PC-9 (cell line): ENCODE measurements at regions not wholly inside any gene's neighbourhood (a gene's known extent, or its start where the extent isn't known, plus 50 kb on each side); places are given as distances from the start of the nearest gene placed in this dataset.

Experiments used
- BruUV-seq: library from RNA; stranded (reverse); fragments of 400-500 nt; replicated peaks from 2 replicates; lab custom pipeline; 2021; lab: Mats Ljungman, UMichigan
- CTCF ChIA-PET: fragments of 300-600 bp; sonication (Branson Sonifier 250); formaldehyde crosslinking; loops from one replicate; lab custom pipeline; 2022; ENCODE audit warnings: antibody characterized with exemption; lab: Charles Lee
- POLR2A ChIA-PET: fragments of 300-600 bp; sonication (Branson Sonifier 250); formaldehyde crosslinking; loops from one replicate; lab custom pipeline; 2022; ENCODE audit warnings: antibody characterized with exemption; ENCODE audit not compliant: unreplicated experiment; lab: Charles Lee
- DNase-seq, 2 experiments: peaks; one replicate each; pipeline versions ENCODE4 v3.0.0 to v3.0.0-alpha.2; 2015 to 2022; ENCODE audit warnings: mixed read lengths in 1 of 2
- H2AFZ ChIP-seq: fragments of 200-600 bp; sonication (generic); 2 replicates; pipeline ENCODE4 v1.8.1; 2017; ENCODE audit warnings: antibody characterized with exemption
- H3F3A ChIP-seq: fragments of 200-600 bp; sonication (generic); 2 replicates; pipeline ENCODE4 v1.8.1; 2017; ENCODE audit warnings: antibody characterized with exemption, mild to moderate bottlenecking, low read depth; ENCODE audit not compliant: insufficient read depth
- H3K27ac ChIP-seq: fragments of 200-600 bp; sonication (generic); 2 replicates; pipeline ENCODE4 v1.6.1; 2016; ENCODE audit warnings: mixed run types
- H3K27me3 ChIP-seq: fragments of 200-600 bp; sonication (generic); 2 replicates; pipeline ENCODE4 v1.6.1; 2016; ENCODE audit warnings: low read depth, mixed run types; ENCODE audit not compliant: insufficient read depth
- H3K36me3 ChIP-seq: fragments of 200-600 bp; sonication (generic); 2 replicates; pipeline ENCODE4 v1.6.1; 2016; ENCODE audit warnings: low read depth, mixed run types
- H3K4me1 ChIP-seq: fragments of 200-600 bp; sonication (generic); replicated peaks from 2 replicates; pipeline ENCODE4 v1.6.1; 2016; ENCODE audit warnings: mixed run types; ENCODE audit not compliant: insufficient read depth
- H3K4me2 ChIP-seq: fragments of 200-600 bp; sonication (generic); 2 replicates; pipeline ENCODE4 v1.6.1; 2017; ENCODE audit warnings: mixed run types
- H3K4me3 ChIP-seq: fragments of 200-600 bp; sonication (generic); 2 replicates; pipeline ENCODE4 v1.6.1; 2016; ENCODE audit warnings: mixed run types
- H3K79me2 ChIP-seq: fragments of 200-600 bp; sonication (generic); 2 replicates; pipeline ENCODE4 v1.6.1; 2017; ENCODE audit warnings: low read depth, mixed run types
- H3K9me2 ChIP-seq: fragments of 200-600 bp; sonication (generic); 2 replicates; pipeline ENCODE4 v1.8.1; 2017; ENCODE audit warnings: mild to moderate bottlenecking; ENCODE audit not compliant: insufficient read depth
- H3K9me3 ChIP-seq: fragments of 200-600 bp; sonication (generic); 2 replicates; pipeline ENCODE4 v1.8.1; 2016; ENCODE audit warnings: low read depth; ENCODE audit not compliant: insufficient read depth
- H4K20me1 ChIP-seq: fragments of 200-600 bp; sonication (generic); 2 replicates; pipeline ENCODE4 v1.8.1; 2017; ENCODE audit not compliant: insufficient read depth
- EZH2 ChIP-seq: fragments of 200-600 bp; sonication (generic); IDR thresholded peaks from 2 replicates; pipeline ENCODE4 v1.8.0; 2017; ENCODE audit warnings: antibody characterized with exemption, low read depth
- intact Hi-C: fragments of 100-400 bp; cut with micrococcal nuclease; formaldehyde crosslinking; loops from one replicate; pipeline ENCODE4 v1.10.0; 2022; ENCODE audit not compliant: unreplicated experiment
- TF ChIP-seq, protein P1 (sequence below): fragments of 200-600 bp; sonication (generic); conservative IDR thresholded peaks from 2 replicates; pipeline ENCODE4 v1.6.1; 2017; ENCODE audit warnings: mixed run types, antibody characterized with exemption, mild to moderate bottlenecking, moderate library complexity

DNA sequence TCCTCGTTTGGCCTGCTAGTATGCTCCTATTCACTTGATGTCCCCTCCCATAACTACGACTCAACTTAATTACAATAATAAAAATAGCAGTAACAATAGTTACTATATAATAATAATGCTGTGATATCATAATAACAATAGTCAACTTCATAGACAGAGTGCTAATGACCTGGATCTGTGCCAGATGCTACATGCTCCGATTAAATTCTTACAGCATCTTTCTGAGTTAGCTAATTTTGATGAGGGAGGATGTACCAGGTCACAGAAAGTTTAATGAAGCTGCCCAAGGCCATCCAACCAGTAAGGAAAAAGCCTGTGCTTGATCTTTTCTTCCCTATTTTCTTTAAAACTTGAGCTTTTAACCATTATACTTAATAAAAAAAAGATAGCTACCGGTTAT is 413.4 kb upstream of the LRRC4C start:
- TF ChIP-seq EZH2 = no peak
- TF ChIP-seq, protein P1, sequence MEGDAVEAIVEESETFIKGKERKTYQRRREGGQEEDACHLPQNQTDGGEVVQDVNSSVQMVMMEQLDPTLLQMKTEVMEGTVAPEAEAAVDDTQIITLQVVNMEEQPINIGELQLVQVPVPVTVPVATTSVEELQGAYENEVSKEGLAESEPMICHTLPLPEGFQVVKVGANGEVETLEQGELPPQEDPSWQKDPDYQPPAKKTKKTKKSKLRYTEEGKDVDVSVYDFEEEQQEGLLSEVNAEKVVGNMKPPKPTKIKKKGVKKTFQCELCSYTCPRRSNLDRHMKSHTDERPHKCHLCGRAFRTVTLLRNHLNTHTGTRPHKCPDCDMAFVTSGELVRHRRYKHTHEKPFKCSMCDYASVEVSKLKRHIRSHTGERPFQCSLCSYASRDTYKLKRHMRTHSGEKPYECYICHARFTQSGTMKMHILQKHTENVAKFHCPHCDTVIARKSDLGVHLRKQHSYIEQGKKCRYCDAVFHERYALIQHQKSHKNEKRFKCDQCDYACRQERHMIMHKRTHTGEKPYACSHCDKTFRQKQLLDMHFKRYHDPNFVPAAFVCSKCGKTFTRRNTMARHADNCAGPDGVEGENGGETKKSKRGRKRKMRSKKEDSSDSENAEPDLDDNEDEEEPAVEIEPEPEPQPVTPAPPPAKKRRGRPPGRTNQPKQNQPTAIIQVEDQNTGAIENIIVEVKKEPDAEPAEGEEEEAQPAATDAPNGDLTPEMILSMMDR = no peak
- Histone ChIP-seq H3K36me3 (no peaks in the 10 kb centered on the region), H3K27me3 (no peaks in the 10 kb centered on the region), H2AFZ (no peak overlapping the region), H4K20me1 (no peaks in the 10 kb centered on the region), H3K27ac (no peak overlapping the region), H3K4me3 (no peak overlapping the region), H3K9me2 (no peaks in the 10 kb centered on the region), H3K4me1 (no peaks in the 10 kb centered on the region), H3K9me3 (no peaks in the 10 kb centered on the region; the same call in 1 of the 2 replicates), H3K79me2 (no peaks in the 10 kb centered on the region), H3K4me2 (no peak overlapping the region), H3F3A (no peaks in the 10 kb centered on the region)
- ChIA-PET POLR2A (no interaction called here), CTCF (no interaction called here)
- intact Hi-C loops = no loop called here
- no peak for DNase-seq
- no TSS peak for BruUV-seq

DNA sequence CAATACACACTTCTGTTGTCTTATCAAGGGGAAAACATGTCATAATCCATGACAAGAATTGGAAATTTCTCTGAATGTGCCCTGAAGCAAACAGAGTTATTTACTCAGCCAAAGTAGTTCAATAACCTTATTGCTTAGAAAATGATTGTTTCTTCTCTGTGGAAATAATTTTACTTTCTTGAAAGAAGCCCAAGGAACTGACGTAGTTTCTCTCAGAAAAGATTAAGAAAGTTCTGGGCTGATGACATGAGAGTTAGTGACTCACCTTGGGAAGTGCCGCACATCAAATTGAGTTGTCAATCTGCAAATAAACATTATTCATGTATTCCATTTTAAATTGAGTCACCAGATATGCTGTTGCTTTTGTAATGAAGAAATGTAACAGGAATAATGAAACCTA is 418.6 kb upstream of the LRRC4C start:
- no peak for DNase-seq
- no peak for TF ChIP-seq EZH2
- no peaks in the 10 kb centered on the region for H3K9me3 ChIP-seq
- H3K4me1 ChIP-seq = no peaks in the 10 kb centered on the region
- CTCF ChIA-PET = no interaction called here
- no peak overlapping the region for H2AFZ ChIP-seq
- H3K36me3 ChIP-seq = no peaks in the 10 kb centered on the region
- intact Hi-C loops = no loop called here
- H3K4me2 ChIP-seq = no peak overlapping the region
- H3K27me3 ChIP-seq = no peaks in the 10 kb centered on the region
- no peaks in the 10 kb centered on the region for H3K79me2 ChIP-seq
- H3K9me2 ChIP-seq = no peaks in the 10 kb centered on the region
- POLR2A ChIA-PET = no interaction called here
- H3F3A ChIP-seq = no peaks in the 10 kb centered on the region
- no peak overlapping the region for H3K27ac ChIP-seq
- no peak overlapping the region for H3K4me3 ChIP-seq
- BruUV-seq = no TSS peak
- no peaks in the 10 kb centered on the region for H4K20me1 ChIP-seq

DNA sequence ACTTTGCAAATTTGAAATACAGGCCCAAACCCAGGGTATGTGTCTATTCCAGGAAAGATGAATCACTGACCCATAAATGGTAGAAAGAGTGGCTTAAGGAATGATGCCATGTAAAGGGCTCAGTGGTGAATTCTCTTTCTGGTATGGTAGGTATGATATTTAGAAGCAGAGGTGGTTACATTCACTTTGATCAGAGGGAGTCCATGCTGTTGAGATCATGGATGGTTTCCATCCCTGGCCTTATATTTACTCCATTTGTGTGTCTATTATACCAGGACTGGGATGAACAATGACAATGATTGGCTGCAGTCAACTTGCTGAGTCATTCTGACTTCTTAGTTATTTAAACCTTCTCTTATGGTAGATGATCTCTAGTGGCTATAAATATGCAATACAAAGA is 419.8 kb upstream of the LRRC4C start:
- H4K20me1 ChIP-seq = no peaks in the 10 kb centered on the region
- no peaks in the 10 kb centered on the region for H3K79me2 ChIP-seq
- no peak overlapping the region for H2AFZ ChIP-seq
- H3K4me2 ChIP-seq = no peak overlapping the region
- BruUV-seq = no TSS peak
- no peak overlapping the region for H3K4me3 ChIP-seq
- H3F3A ChIP-seq = no peaks in the 10 kb centered on the region
- H3K36me3 ChIP-seq = no peaks in the 10 kb centered on the region
- intact Hi-C loops = no loop called here
- no peak for DNase-seq
- H3K27me3 ChIP-seq = no peaks in the 10 kb centered on the region
- TF ChIP-seq, protein P1 = no peak
- no peak for TF ChIP-seq EZH2
- no peak overlapping the region for H3K27ac ChIP-seq
- H3K9me3 ChIP-seq = no peaks in the 10 kb centered on the region
- no peaks in the 10 kb centered on the region for H3K9me2 ChIP-seq
- CTCF ChIA-PET = no interaction called here
- H3K4me1 ChIP-seq = no peaks in the 10 kb centered on the region
- POLR2A ChIA-PET = no interaction called here

DNA sequence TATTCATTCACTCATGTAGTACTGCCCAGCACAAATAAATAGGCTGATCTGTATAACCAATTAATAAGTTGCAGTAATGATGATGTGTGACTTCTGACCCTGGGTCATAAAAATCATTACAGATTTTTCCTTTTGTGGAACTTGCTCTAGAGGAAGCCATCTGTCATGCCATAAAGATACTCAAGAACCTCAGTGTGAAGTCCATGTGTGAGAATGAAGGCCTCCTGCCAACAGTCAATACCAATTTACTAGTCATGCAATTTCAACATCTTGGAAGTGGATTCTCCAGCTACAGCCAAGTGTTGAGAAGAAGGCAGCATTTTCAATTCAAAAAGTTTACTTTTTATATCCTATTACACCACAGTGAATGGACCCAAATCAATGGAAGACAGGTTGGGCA is 435.6 kb upstream of the LRRC4C start:
- H3K4me1 ChIP-seq = no peaks in the 10 kb centered on the region
- ChIA-PET POLR2A (no interaction called here), CTCF (no interaction called here)
- no peaks in the 10 kb centered on the region for H3K79me2 ChIP-seq
- H4K20me1 ChIP-seq = no peaks in the 10 kb centered on the region
- intact Hi-C loops = no loop called here
- H3K9me2 ChIP-seq = no peaks in the 10 kb centered on the region; the same call in 1 of the 2 replicates
- no peaks in the 10 kb centered on the region for H3K27me3 ChIP-seq
- H3K27ac ChIP-seq = no peak overlapping the region
- no peak overlapping the region for H2AFZ ChIP-seq
- no peak for DNase-seq
- no TSS peak for BruUV-seq
- TF ChIP-seq, protein P1 = no peak
- no peak for TF ChIP-seq EZH2
- H3K36me3 ChIP-seq = no peaks in the 10 kb centered on the region
- H3K4me2 ChIP-seq = no peak overlapping the region
- H3K4me3 ChIP-seq = no peak overlapping the region
- H3K9me3 ChIP-seq = no peaks in the 10 kb centered on the region
- H3F3A ChIP-seq = no peaks in the 10 kb centered on the region
